ENCODE measurements at regions not wholly inside any gene's neighbourhood (a gene's known extent, or its start where the extent isn't known, plus 50 kb on each side); places are given as distances from the start of the nearest gene placed in this dataset.

- H3K36me3 Mint-ChIP-seq = no peaks in the 10 kb centered on the region
- DNase-seq = no peak
- no peaks in the 10 kb centered on the region for H3K4me1 Mint-ChIP-seq
- no peak overlapping the region for H3K27ac Mint-ChIP-seq
- H3K4me3 Mint-ChIP-seq = no peak overlapping the region
- CTCF ChIA-PET = no interaction called here
- no peaks in the 10 kb centered on the region for H3K9me3 Mint-ChIP-seq
- no peaks in the 10 kb centered on the region for H3K27me3 Mint-ChIP-seq
Observed at GRCh38 chr18:42222557-42222956, 267.5 kb downstream of the PIK3C3 start.

DNA sequence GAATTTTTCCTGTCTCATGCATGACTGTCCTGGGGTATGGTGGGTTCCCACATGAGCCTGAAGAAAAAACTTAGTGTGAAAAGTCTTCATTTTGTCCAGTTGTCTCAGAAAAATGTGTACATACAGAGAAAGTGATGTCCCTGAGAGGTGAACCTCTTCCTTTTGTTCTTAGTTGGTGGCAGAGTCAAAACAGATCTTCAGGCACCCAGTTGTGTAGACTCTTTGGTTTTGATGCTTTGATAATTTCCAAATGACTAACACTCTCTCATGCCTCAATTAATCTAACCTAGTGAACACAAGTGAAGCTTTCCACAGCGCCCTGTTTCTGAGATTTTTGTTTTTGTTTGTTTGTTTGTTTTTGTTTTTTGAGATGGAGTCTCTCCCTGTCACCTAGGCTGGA is 273.5 kb downstream of the PIK3C3 start:
- Mint-ChIP-seq H3K36me3 (no peaks in the 10 kb centered on the region), H3K9me3 (no peaks in the 10 kb centered on the region), H3K4me3 (no peak overlapping the region), H3K4me1 (no peaks in the 10 kb centered on the region), H3K27ac (no peak overlapping the region), H3K27me3 (no peaks in the 10 kb centered on the region)
- CTCF ChIA-PET = interaction anchor here (0.6 kb wide), 1 partner anchor 802 kb away, joined by 3 read pairs; no protein-coding TSS in a partner anchor
- DNase-seq = no peak

DNA sequence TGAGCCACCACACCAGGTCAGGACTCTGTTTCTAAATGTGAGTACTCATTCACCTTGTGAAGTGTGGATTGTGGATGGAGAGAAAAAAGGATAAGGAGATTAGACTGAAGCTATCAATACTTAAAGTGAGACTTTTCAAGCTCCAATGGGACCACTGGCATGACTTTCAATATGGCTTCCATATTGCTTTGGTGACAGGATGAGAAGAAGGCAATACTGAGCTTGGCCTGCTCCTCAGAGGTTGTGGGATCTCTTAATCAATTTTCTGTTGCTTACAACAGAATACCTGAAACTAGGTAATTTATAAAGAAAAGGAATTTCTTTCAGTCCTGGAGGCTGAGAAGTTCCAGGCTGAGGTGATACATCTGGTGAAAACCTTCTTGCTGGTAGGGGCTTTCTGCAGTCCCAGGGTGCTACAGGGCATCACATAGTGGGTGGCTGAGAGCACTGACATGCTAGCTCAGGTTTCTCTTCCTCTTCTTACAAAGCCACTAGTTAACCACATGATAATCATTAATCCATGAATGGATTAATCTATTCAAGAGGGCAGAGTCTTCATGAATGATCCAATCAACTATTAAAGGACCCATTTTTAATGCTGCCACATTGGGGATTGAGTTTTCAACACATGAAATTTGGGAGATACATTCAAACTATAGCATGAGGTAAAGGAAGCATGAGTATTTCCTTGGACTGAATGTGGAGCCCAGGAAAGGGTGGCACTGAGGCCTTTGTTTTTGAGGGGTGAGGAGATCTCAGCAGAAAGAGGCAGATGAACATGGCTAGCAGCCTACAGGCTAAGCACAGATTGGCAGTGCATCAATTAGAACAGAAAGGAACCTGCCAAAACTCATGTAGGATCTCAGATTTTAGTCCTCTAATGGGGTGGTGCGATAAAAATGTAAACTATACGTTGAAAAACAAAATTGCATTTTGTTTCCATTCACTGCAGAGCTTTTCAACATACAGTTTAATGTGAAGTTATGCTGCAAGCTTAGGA is 274.5 kb downstream of the PIK3C3 start:
- Mint-ChIP-seq H3K4me1 (no peaks in the 10 kb centered on the region), H3K27me3 (no peaks in the 10 kb centered on the region), H3K4me3 (no peak overlapping the region), H3K9me3 (no peaks in the 10 kb centered on the region), H3K36me3 (no peaks in the 10 kb centered on the region), H3K27ac (no peak overlapping the region)
- no peak for DNase-seq
- CTCF ChIA-PET = no interaction called here

GRCh38 chr18:42230636-42231035 is 275.6 kb downstream of the PIK3C3 start:
- DNase-seq = no peak
- H3K9me3 Mint-ChIP-seq = no peaks in the 10 kb centered on the region
- H3K27ac Mint-ChIP-seq = no peak overlapping the region
- H3K27me3 Mint-ChIP-seq = no peaks in the 10 kb centered on the region
- H3K4me1 Mint-ChIP-seq = no peaks in the 10 kb centered on the region
- H3K4me3 Mint-ChIP-seq = no peak overlapping the region
- CTCF ChIA-PET = no interaction called here
- H3K36me3 Mint-ChIP-seq = no peaks in the 10 kb centered on the region

DNA sequence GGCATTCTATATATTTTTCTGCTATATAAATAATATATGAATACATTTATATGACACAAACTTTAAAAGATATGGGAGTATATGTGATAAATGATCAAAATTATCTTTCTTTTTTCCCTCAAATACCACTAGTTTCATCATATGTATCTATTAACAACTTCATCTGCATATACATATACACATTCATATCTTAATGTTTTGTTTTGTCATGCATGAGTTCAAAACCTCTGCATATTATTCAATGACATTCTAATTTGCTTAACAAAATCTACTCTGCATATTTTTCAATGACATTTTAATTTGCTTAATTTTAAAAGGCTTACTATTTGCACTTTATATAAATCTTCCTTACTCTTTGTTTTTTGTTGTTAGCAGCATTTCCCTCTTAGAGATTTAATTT is 276.2 kb downstream of the PIK3C3 start:
- Mint-ChIP-seq H3K4me3 (no peak overlapping the region), H3K9me3 (no peaks in the 10 kb centered on the region), H3K27ac (no peak overlapping the region), H3K27me3 (no peaks in the 10 kb centered on the region), H3K4me1 (no peaks in the 10 kb centered on the region), H3K36me3 (no peaks in the 10 kb centered on the region)
- no peak for DNase-seq
- CTCF ChIA-PET = no interaction called here

GRCh38 chr18:42231796-42232195 is 276.8 kb downstream of the PIK3C3 start:
- CTCF ChIA-PET = no interaction called here
- H3K36me3 Mint-ChIP-seq = no peaks in the 10 kb centered on the region
- no peak for DNase-seq
- H3K4me1 Mint-ChIP-seq = no peaks in the 10 kb centered on the region
- no peaks in the 10 kb centered on the region for H3K27me3 Mint-ChIP-seq
- no peak overlapping the region for H3K27ac Mint-ChIP-seq
- no peaks in the 10 kb centered on the region for H3K9me3 Mint-ChIP-seq
- no peak overlapping the region for H3K4me3 Mint-ChIP-seq

DNA sequence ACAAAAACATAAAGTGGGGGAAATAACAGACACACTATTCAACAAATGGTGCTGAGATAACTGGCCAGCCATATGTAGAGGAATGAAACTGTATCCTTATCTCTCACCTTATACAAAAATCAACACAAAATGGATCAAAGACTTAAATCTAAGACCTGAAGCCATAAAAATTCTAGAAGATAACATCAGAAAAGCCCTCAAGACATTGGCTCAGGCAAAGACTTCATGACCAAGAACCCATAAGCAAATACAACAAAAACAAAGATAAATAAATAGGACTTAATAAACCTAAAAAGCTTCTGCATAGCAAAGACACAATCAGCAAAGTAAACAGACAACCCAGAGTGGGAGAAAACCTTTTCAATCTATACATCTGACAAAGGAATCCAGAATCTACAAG is 278.9 kb downstream of the PIK3C3 start:
- Mint-ChIP-seq H3K4me3 (no peak overlapping the region), H3K27me3 (no peaks in the 10 kb centered on the region), H3K4me1 (no peaks in the 10 kb centered on the region), H3K9me3 (peaks cover 3% of the 10 kb centered on the region), H3K36me3 (no peaks in the 10 kb centered on the region), H3K27ac (no peak overlapping the region)
- no peak for DNase-seq
- CTCF ChIA-PET = no interaction called here

DNA sequence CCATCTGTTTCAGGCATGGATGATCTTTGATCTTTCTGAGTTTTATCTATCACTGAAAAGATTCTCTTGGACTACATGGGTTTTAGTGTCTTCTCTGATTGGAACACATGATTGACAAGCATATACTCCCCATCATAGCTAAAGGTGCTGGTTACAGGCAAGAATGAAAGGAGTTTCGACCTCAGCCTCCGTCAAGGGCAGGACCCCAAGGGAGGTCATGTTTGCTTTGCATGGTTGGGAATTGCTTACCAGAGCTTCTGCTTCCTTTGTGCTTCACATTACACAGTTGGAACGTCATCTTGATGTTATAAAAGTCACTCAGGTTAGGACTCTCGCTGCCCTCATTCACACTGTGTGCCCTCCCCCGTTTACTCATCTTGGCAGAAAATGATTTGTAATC is 287.7 kb downstream of the PIK3C3 start:
- Mint-ChIP-seq H3K36me3 (no peaks in the 10 kb centered on the region), H3K4me1 (no peaks in the 10 kb centered on the region), H3K4me3 (no peak overlapping the region), H3K27ac (no peak overlapping the region), H3K9me3 (peaks cover 3% of the 10 kb centered on the region), H3K27me3 (no peaks in the 10 kb centered on the region)
- CTCF ChIA-PET = no interaction called here
- no peak for DNase-seq

- Mint-ChIP-seq H3K36me3 (no peaks in the 10 kb centered on the region), H3K9me3 (no peaks in the 10 kb centered on the region), H3K27me3 (no peaks in the 10 kb centered on the region), H3K4me3 (no peak overlapping the region), H3K4me1 (no peaks in the 10 kb centered on the region), H3K27ac (no peak overlapping the region)
- CTCF ChIA-PET = no interaction called here
- no peak for DNase-seq
Observed at GRCh38 chr18:42245137-42245536, 290.1 kb downstream of the PIK3C3 start.

DNA sequence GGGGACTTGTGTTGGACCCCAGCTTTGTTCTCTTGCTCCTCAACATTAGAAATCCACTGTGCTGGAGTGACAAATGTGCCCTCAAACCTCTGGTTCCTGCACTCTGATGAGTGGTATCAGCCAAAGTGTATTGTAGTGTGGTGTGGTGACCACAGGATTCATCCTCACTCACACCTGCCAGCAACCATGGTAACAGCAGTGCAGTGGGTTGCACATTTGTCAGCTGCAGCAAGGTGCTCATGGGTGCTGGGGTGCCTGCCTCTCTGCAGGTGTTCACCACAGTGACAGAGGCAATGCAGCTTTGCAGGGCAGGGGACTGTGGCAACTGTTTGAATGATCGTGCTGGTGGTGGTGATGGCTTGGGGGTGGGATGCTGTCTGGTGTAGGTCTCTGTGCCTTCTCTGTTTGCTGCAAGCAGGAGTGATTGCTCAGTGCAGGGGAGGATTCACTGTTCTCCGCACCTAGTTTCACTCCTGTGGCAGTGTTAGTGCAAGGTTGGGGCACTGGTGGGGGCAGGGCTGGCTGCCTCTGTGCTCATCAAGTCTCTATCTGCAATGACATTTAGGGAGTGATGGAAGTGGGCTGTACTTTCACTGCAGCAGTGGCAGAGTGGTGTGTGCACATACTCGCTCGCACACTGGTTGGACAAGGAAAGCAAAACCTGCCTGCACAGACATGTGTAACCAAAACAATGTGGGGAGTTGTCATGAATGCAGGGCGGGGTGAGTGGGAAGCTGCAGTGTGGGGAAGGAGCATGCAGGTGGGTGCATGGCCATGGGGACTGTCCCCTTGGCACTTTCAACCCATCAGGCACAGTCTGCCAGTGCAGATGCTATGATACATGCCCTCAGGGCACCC is 301.1 kb downstream of the PIK3C3 start:
- H3K27me3 Mint-ChIP-seq = no peaks in the 10 kb centered on the region
- CTCF ChIA-PET = no interaction called here
- H3K4me3 Mint-ChIP-seq = no peak overlapping the region
- no peaks in the 10 kb centered on the region for H3K4me1 Mint-ChIP-seq
- H3K36me3 Mint-ChIP-seq = no peaks in the 10 kb centered on the region
- no peak for DNase-seq
- H3K27ac Mint-ChIP-seq = no peak overlapping the region
- peaks cover 2% of the 10 kb centered on the region for H3K9me3 Mint-ChIP-seq

DNA sequence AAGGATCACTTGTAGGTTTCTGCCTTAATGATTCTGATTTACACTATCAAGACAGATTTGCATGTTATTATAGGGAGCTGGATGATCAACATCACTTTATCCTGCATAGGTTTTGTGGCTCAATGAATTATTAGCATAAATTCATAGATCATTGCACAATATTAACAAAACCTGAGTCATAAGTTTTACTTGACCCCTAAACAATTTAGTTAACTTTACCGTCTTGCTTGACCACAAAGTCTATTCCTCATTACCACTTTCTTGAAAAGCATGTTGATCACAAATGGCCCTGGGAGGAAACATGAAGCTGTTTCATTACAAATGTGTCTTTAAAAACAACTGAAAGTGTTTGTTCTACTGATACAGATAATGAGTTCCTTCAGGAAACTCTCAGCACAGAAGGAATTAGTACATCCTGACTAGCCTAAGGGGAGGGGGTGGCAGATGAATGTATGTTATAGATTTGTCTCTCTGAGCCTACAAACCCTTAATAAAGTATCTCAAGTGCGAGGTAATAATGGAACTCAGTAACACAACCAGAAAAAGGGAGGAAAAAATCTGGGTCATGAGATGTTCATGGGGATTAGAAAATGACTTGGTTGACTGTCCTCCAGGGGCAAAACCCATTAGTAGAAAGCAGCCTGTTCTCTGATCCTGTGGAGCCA is 303.4 kb downstream of the PIK3C3 start:
- no peaks in the 10 kb centered on the region for H3K4me1 Mint-ChIP-seq
- no peak overlapping the region for H3K27ac Mint-ChIP-seq
- DNase-seq = no peak
- H3K27me3 Mint-ChIP-seq = no peaks in the 10 kb centered on the region
- peaks cover 2% of the 10 kb centered on the region for H3K9me3 Mint-ChIP-seq
- H3K4me3 Mint-ChIP-seq = no peak overlapping the region
- CTCF ChIA-PET = no interaction called here
- H3K36me3 Mint-ChIP-seq = no peaks in the 10 kb centered on the region

DNA sequence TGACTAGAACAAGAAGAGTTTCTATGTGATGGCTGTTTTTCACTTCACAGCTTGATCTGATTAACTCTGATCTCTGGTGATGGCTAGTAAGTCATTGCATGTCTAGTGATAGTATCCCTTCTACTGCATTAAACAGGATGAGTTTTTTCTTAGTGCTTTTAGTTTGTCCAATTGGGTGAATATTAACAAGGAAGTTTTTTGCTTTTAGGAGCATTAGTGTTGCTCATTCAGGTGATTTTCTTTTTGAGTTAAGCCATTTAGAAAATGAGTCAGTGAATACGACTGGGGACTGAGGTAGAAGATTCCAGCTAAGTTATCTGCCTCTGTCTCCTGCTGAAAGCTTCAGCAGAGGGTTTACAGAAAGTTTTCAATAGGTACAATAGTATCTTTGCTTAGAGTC is 306.7 kb downstream of the PIK3C3 start:
- Mint-ChIP-seq H3K4me3 (no peak overlapping the region), H3K27ac (no peak overlapping the region), H3K9me3 (no peaks in the 10 kb centered on the region), H3K4me1 (no peaks in the 10 kb centered on the region), H3K36me3 (no peaks in the 10 kb centered on the region), H3K27me3 (no peaks in the 10 kb centered on the region)
- DNase-seq = no peak
- CTCF ChIA-PET = no interaction called here

- H3K27me3 Mint-ChIP-seq = no peaks in the 10 kb centered on the region
- no peak overlapping the region for H3K4me3 Mint-ChIP-seq
- CTCF ChIA-PET = no interaction called here
- H3K9me3 Mint-ChIP-seq = no peaks in the 10 kb centered on the region
- no peaks in the 10 kb centered on the region for H3K36me3 Mint-ChIP-seq
- no peaks in the 10 kb centered on the region for H3K4me1 Mint-ChIP-seq
- H3K27ac Mint-ChIP-seq = no peak overlapping the region
- no peak for DNase-seq
Observed at GRCh38 chr18:42264497-42264896, 309.5 kb downstream of the PIK3C3 start.

DNA sequence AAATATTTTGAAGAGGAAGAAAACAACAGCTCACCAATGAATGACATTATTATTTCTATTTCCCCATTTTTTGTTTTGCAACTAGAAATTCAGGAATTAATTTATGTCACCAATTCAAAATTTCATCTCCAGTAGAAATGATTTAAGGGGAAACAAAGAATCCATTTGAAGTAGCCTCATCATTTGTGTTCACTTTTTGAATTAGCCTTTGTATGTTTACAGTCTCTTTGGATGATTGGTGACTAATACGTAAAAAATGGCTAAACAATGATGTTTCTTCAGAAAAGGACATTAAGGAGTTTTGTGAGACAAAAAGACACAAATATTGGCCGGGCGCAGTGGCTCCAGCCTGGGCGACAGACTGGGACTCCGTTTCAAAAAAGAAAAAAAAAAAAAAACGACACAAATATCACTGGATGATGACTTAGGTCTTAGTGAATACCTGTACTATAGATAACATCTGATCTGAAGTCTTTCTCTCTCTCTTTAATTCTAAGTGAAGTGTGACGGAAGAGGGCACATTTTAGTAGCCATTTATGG is 313.2 kb downstream of the PIK3C3 start:
- no peaks in the 10 kb centered on the region for H3K36me3 Mint-ChIP-seq
- no peak overlapping the region for H3K4me3 Mint-ChIP-seq
- no peak for DNase-seq
- H3K9me3 Mint-ChIP-seq = no peaks in the 10 kb centered on the region
- CTCF ChIA-PET = no interaction called here
- no peak overlapping the region for H3K27ac Mint-ChIP-seq
- no peaks in the 10 kb centered on the region for H3K4me1 Mint-ChIP-seq
- H3K27me3 Mint-ChIP-seq = no peaks in the 10 kb centered on the region

All from activated naive CD4-positive, alpha-beta T cell treated with anti-CD3 and anti-CD28 coated beads, Interleukin-2, amount 10 ng/mL, durations not matched to agents 7 days and 5 days (primary cell).